Lower leg skin (tissue), 3 donors: ENCODE measurements at regions not wholly inside any gene's neighbourhood (a gene's known extent, or its start where the extent isn't known, plus 50 kb on each side); places are given as distances from the start of the nearest gene placed in this dataset.

Experiments
- CTCF ChIP-seq, 3 donors: fragments of 450-650 bp; IDR thresholded peaks; one replicate each; pipeline ENCODE4 v1.5.1; 2016; ENCODE audit warnings: antibody characterized with exemption in 3 of 3, mild to moderate bottlenecking in 3 of 3, moderate library complexity in 2 of 3
- POLR2A ChIP-seq, 2 donors: fragments of 450-650 bp; IDR thresholded peaks; one replicate each; pipeline ENCODE4 v1.6.1; 2016 to 2017; ENCODE audit warnings: antibody characterized with exemption in 2 of 2, mild to moderate bottlenecking in 1 of 2, moderate library complexity in 1 of 2

GRCh38 chr10:59513558-59513957 lies 151.2 kb upstream of the FAM13C start:
- TF ChIP-seq CTCF (IDR thresholded peaks at IDR 0.05) (no peak), POLR2A (IDR thresholded peaks at IDR 0.05) (no peak)
